Liver (tissue), 8 donors: ENCODE measurements at regions not wholly inside any gene's neighbourhood (a gene's known extent, or its start where the extent isn't known, plus 50 kb on each side); places are given as distances from the start of the nearest gene placed in this dataset.

Experiments
- DNase-seq: peaks from one replicate; pipeline ENCODE4 v3.0.0-alpha.2; 2017; ENCODE audit warnings: low spot score
- H3K27ac ChIP-seq, 2 donors: one replicate each; pipeline ENCODE4 v1.7.0; 2013; ENCODE audit warnings: inconsistent platforms in 2 of 2, low read length in 2 of 2, control low read depth in 1 of 2, low read depth in 1 of 2, mild to moderate bottlenecking in 1 of 2
- H3K27me3 ChIP-seq, 4 donors: one replicate each; pipeline versions ENCODE4 v1.6.1 to v1.7.0; 2013; ENCODE audit warnings: low read length in 3 of 4, inconsistent platforms in 1 of 4, mild to moderate bottlenecking in 1 of 4, moderate library complexity in 1 of 4; ENCODE audit not compliant: control insufficient read depth in 4 of 4, insufficient read depth in 4 of 4
- H3K36me3 ChIP-seq, 4 donors: one replicate each; pipeline versions ENCODE4 v1.6.1 to v1.7.0; 2013; ENCODE audit warnings: low read length in 3 of 4, mild to moderate bottlenecking in 3 of 4, low read depth in 1 of 4, moderate library complexity in 1 of 4; ENCODE audit not compliant: control insufficient read depth in 4 of 4, insufficient read depth in 3 of 4
- H3K4me1 ChIP-seq, 4 donors: one replicate each; pipeline versions ENCODE4 v1.6.1 to v1.7.0; 2013; ENCODE audit warnings: low read length in 3 of 4, mild to moderate bottlenecking in 3 of 4, moderate library complexity in 1 of 4; ENCODE audit not compliant: control insufficient read depth in 4 of 4, insufficient read depth in 4 of 4
- H3K4me3 ChIP-seq, 3 donors: one replicate each; pipeline versions ENCODE4 v1.6.1 to v1.7.0; 2013; ENCODE audit warnings: low read length in 3 of 3, control low read depth in 1 of 3, low read depth in 1 of 3, mild to moderate bottlenecking in 1 of 3
- H3K9ac ChIP-seq, 2 donors: one replicate each; pipeline ENCODE4 v1.7.0; 2013; ENCODE audit warnings: low read length in 2 of 2, mild to moderate bottlenecking in 2 of 2, moderate library complexity in 2 of 2, control low read depth in 1 of 2, low read depth in 1 of 2
- H3K9me3 ChIP-seq, 4 donors: one replicate each; pipeline versions ENCODE4 v1.6.1 to v1.7.0; 2013; ENCODE audit warnings: low read length in 3 of 4; ENCODE audit not compliant: control insufficient read depth in 4 of 4
- CTCF ChIP-seq: fragments of 150-350 bp; IDR thresholded peaks from 2 replicates; pipeline ENCODE4 v1.5.1; 2017; ENCODE audit warnings: improper control_type of control experiment, low read depth, low read length; ENCODE audit not compliant: missing input control
- FOXA1 ChIP-seq: IDR thresholded peaks from 2 replicates; pipeline ENCODE4 v1.6.1; 2016; ENCODE audit warnings: antibody characterized with exemption
- GABPA ChIP-seq, 2 donors: IDR thresholded peaks in 1 of 2; conservative IDR thresholded peaks in 1 of 2; 2 replicates each; pipeline ENCODE4 v1.6.1; 2016; ENCODE audit warnings: antibody characterized with exemption in 2 of 2, mild to moderate bottlenecking in 1 of 2, moderate library complexity in 1 of 2
- JUND ChIP-seq, 2 donors: IDR thresholded peaks; 2 replicates each; pipeline ENCODE4 v1.6.1; 2016; ENCODE audit warnings: antibody characterized with exemption in 2 of 2
- REST ChIP-seq: IDR thresholded peaks from 2 replicates; pipeline ENCODE4 v1.6.1; 2016; ENCODE audit warnings: antibody characterized with exemption, mild to moderate bottlenecking
- ZBTB33 ChIP-seq: IDR thresholded peaks from 2 replicates; pipeline ENCODE4 v1.6.1; 2016; ENCODE audit warnings: antibody characterized with exemption
- WGBS: extraction: QIAGEN DNeasy Blood & Tissue Kit; methylation state at CpG from one replicate; pipeline ENCODE4 v1.1.7; 2013; 5-methylcytosine and 5-hydroxymethylcytosine counted together
- donor health status: healthy.
- donor health status: healthy.
- donor health status: healthy.
- donor health status: healthy.
- donor health status: healthy.

- WGBS, result 53% methylated on average over 2 of the region's 2 CpGs
These were observed 54.6 kb upstream of the ACVR1 start for GRCh38 chr2:157930728-157931127.

More at GRCh38 chr2:157930728-157931127, 54.6 kb upstream of the ACVR1 start:
- no peaks in the 10 kb centered on the region for H3K36me3 ChIP-seq
- H3K27me3 ChIP-seq, result no peaks in the 10 kb centered on the region
- no peak for DNase-seq
- H3K27ac ChIP-seq, result no peak overlapping the region
- no peak for TF ChIP-seq REST
- no peak for TF ChIP-seq ZBTB33
- no peak for TF ChIP-seq FOXA1
- no peak for TF ChIP-seq JUND (IDR thresholded peaks at IDR 0.05)
- no peak for TF ChIP-seq GABPA (IDR thresholded peaks at IDR 0.05 in 1 of 2, conservative IDR thresholded peaks at IDR 0.05 in 1 of 2)
- no peak for TF ChIP-seq CTCF
- no peak overlapping the region for H3K4me3 ChIP-seq
- H3K4me1 ChIP-seq, result peaks cover 0 to 14% (median 7%) of the 10 kb centered on the region in 4 donors
- no peak overlapping the region for H3K9ac ChIP-seq
- H3K9me3 ChIP-seq, result no peaks in the 10 kb centered on the region
